Activated CD4-positive, alpha-beta T cell treated with anti-CD3 and anti-CD28 coated beads for 36 hours (primary cell): ENCODE measurements at regions not wholly inside any gene's neighbourhood (a gene's known extent, or its start where the extent isn't known, plus 50 kb on each side); places are given as distances from the start of the nearest gene placed in this dataset.

Source experiments
- ATAC-seq: fragments of 200-7000 bp; cut with Tn5 transposase; one replicate; pipeline ENCODE4 v1.10.0; 2021; ENCODE audit warnings: mild to moderate bottlenecking, moderate library complexity
- CTCF ChIA-PET: fragments of 350-600 bp; sonication (Branson Sonifier 250); formaldehyde crosslinking; loops from one replicate; lab custom pipeline; 2021; ENCODE audit warnings: antibody characterized with exemption; lab: Charles Lee
- POLR2A ChIA-PET: fragments of 350-600 bp; sonication (Branson Sonifier 250); formaldehyde crosslinking; loops from one replicate; lab custom pipeline; 2021; ENCODE audit warnings: antibody characterized with exemption, inconsistent platforms; lab: Charles Lee
- DNase-seq: peaks from one replicate; pipeline ENCODE4 v3.0.0-alpha.2; 2020
- H3K27ac Mint-ChIP-seq: one replicate; pipeline ENCODE4 v1.8.0; 2021; ENCODE audit warnings: mixed read lengths
- H3K27me3 Mint-ChIP-seq: one replicate; pipeline ENCODE4 v1.8.0; 2021; ENCODE audit warnings: mixed read lengths
- H3K36me3 Mint-ChIP-seq: one replicate; pipeline ENCODE4 v1.8.0; 2021; ENCODE audit warnings: low read depth, mixed read lengths
- H3K4me1 Mint-ChIP-seq: one replicate; pipeline ENCODE4 v1.8.0; 2021; ENCODE audit warnings: mixed read lengths
- H3K4me3 Mint-ChIP-seq: one replicate; pipeline ENCODE4 v1.8.0; 2021; ENCODE audit warnings: mild to moderate bottlenecking, moderate library complexity, mixed read lengths
- H3K9me3 Mint-ChIP-seq: one replicate; pipeline ENCODE4 v1.8.0; 2021; ENCODE audit warnings: low read depth, mixed read lengths
- intact Hi-C, 2 experiments: fragments of 100-400 bp; cut with DNase I in 1 of 2; cut with micrococcal nuclease in 1 of 2; formaldehyde crosslinking; loops; one replicate each; pipeline versions ENCODE4 v1.14.2 to v1.15.1; 2022 to 2024; cut with DNase I, micrococcal nuclease

DNA sequence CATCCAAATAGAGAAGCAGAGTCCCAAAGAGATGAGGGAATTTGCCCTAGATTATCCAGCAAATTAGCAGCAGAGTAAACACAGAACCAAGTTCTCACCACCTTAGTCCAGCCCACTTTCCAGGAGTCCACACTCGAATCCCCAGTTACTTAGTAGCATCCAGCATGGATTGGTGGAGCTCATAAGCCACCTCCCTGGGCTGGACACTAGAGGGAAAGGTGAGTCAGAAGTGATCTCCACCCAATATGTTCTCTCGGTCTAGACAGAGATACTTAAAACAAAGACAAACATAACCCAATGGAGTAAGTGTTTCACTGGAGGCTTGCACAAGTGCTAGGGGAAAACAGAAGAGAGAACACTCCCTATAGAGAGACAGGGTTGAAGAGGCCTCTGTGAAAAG, 105.1 kb upstream of the CPEB2 start:
- CTCF ChIA-PET: no interaction called here
- POLR2A ChIA-PET: no interaction called here
- intact Hi-C loops: no loop called here
- Mint-ChIP-seq H3K9me3 (no peaks in the 10 kb centered on the region), H3K4me3 (no peak overlapping the region), H3K36me3 (no peaks in the 10 kb centered on the region), H3K27me3 (peaks cover 14% of the 10 kb centered on the region), H3K4me1 (no peaks in the 10 kb centered on the region), H3K27ac (no peak overlapping the region)
- ATAC-seq (no peak), DNase-seq (no peak)

GRCh38 chr4:14898989-14899388, 103.3 kb upstream of the CPEB2 start:
- ATAC-seq: no peak
- no peak for DNase-seq
- Mint-ChIP-seq H3K9me3 (no peaks in the 10 kb centered on the region), H3K4me1 (no peaks in the 10 kb centered on the region), H3K27me3 (peaks cover 14% of the 10 kb centered on the region), H3K27ac (no peak overlapping the region), H3K36me3 (no peaks in the 10 kb centered on the region), H3K4me3 (no peak overlapping the region)
- intact Hi-C loops: no loop called here
- POLR2A ChIA-PET: interaction anchor here (0.6 kb wide), 1 partner anchor 9 kb away, joined by 4 read pairs; no protein-coding TSS in a partner anchor
- CTCF ChIA-PET: no interaction called here

DNA sequence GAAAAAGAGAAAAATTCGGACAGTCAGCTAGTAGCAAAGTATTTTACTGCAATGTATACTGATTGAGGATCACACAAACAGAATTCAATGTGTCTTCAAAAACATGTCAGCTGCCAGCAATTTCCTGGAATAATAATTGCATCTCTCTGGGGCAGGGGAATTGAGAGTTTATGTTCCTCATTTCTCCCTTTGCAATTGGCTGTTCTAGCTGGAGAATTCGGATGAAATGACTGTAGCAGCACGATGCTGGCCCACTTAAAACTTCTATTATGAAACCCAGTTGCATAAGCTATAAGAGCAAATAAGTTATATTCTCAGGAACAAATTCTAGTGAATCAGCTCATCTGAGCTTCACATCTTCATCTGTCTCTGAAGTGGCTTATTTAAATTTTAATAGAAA, 99.9 kb upstream of the CPEB2 start:
- no peak overlapping the region for H3K4me3 Mint-ChIP-seq
- H3K27ac Mint-ChIP-seq: no peak overlapping the region
- ChIA-PET POLR2A (no interaction called here), CTCF (no interaction called here)
- no peaks in the 10 kb centered on the region for H3K9me3 Mint-ChIP-seq
- peaks cover 3% of the 10 kb centered on the region for H3K4me1 Mint-ChIP-seq
- intact Hi-C loops: no loop called here
- no peak for DNase-seq
- ATAC-seq: no peak
- no peaks in the 10 kb centered on the region for H3K36me3 Mint-ChIP-seq
- H3K27me3 Mint-ChIP-seq: peaks cover 12% of the 10 kb centered on the region

DNA sequence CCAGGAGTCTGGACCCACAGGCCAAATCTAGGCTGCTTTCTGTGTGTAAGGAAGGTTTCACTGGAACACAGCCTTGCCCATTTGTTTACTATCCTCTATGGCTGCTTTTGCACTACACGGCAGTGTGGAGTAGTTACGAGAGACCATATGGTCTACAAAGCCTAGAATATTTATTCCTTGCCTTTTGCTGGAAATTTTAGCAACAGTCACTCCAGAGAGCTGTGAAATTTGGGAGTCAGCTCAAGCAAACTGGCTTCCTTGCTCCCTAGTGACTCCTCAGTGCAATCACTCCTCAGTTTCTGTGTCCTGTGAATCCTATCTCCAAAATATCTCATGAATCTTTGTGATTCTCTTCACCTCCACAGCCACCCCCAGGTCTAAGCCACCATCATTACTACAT, 99.0 kb upstream of the CPEB2 start:
- H3K4me1 Mint-ChIP-seq: peaks cover 3% of the 10 kb centered on the region
- ATAC-seq (no peak), DNase-seq (no peak)
- H3K4me3 Mint-ChIP-seq: no peak overlapping the region
- POLR2A ChIA-PET: no interaction called here
- H3K27me3 Mint-ChIP-seq: peaks cover 8% of the 10 kb centered on the region
- CTCF ChIA-PET: no interaction called here
- intact Hi-C loops: no loop called here
- H3K27ac Mint-ChIP-seq: no peak overlapping the region
- H3K36me3 Mint-ChIP-seq: no peaks in the 10 kb centered on the region
- H3K9me3 Mint-ChIP-seq: no peaks in the 10 kb centered on the region

GRCh38 chr4:14906805-14907204, 95.5 kb upstream of the CPEB2 start:
- Mint-ChIP-seq H3K36me3 (no peaks in the 10 kb centered on the region), H3K4me3 (no peak overlapping the region), H3K27me3 (peaks cover 20% of the 10 kb centered on the region), H3K27ac (no peak overlapping the region), H3K9me3 (no peaks in the 10 kb centered on the region), H3K4me1 (peaks cover 3% of the 10 kb centered on the region)
- ATAC-seq: no peak
- peak; percentile 10 for DNase-seq
- CTCF ChIA-PET: no interaction called here
- POLR2A ChIA-PET: no interaction called here
- intact Hi-C loops: no loop called here

DNA sequence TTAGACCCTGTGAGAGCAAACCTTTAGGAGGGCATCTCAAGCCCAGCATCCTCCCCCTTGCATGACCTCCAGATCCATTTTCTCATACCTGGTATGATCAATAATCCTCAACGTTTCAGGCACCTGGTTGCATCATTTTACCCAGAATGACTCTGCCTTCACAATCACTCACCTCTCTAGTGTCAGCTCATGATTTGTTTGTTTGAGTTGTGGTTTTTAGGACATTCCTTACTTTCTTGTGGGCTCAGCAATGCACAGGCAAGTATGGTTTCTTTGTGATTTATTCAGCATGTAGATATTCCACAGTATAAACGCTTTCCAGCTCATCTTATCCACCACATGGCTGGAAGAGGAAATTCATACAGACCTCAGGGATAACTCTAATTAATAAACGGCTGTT, 93.6 kb upstream of the CPEB2 start:
- Mint-ChIP-seq H3K27ac (no peak overlapping the region), H3K4me3 (no peak overlapping the region), H3K27me3 (peaks cover 20% of the 10 kb centered on the region), H3K9me3 (no peaks in the 10 kb centered on the region), H3K36me3 (no peaks in the 10 kb centered on the region), H3K4me1 (peaks cover 3% of the 10 kb centered on the region)
- intact Hi-C loops: no loop called here
- POLR2A ChIA-PET: no interaction called here
- ATAC-seq (no peak), DNase-seq (no peak)
- CTCF ChIA-PET: no interaction called here

DNA sequence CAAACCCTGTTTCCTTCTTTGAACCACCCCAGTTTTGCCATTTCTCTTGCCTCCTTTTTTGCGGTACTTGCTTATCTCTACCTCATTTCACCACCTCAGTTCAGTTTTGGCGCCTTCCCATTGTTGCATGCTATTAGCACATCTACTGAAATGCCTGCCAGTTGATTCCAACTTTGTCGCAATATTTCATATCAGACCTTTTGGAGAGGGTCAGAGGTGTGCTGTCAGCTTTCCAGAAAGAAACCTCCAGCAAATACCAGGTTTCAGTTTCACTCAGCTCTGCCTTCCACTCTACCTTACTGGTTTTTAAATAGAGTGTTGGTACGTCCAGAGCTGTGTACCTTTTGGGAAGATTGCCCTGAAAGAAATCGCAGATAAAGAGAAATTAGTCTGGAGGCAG, 91.9 kb upstream of the CPEB2 start:
- no peak for ATAC-seq
- Mint-ChIP-seq H3K9me3 (no peaks in the 10 kb centered on the region), H3K4me1 (peaks cover 3% of the 10 kb centered on the region), H3K36me3 (no peaks in the 10 kb centered on the region), H3K4me3 (no peak overlapping the region), H3K27me3 (peaks cover 18% of the 10 kb centered on the region), H3K27ac (no peak overlapping the region)
- ChIA-PET POLR2A (no interaction called here), CTCF (no interaction called here)
- DNase-seq: no peak
- intact Hi-C loops: no loop called here

DNA sequence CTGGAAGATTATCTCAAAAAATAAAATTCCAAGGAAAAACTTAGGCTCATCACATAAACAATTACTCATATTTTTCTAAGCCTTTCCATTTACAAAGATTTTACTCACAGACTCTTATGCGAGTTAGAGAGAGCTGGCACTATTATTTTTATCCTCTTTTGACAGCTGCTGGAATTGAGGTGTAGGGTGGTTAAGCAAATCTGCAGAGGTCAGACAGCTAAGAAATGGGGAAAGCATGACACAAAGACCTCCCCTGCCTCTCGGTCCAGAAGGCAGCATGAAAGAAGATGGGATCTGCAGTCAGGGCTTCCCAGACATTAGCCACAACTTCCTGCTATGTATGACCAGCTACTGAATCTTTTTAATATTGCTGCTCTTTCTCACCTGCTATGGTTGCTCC, 89.9 kb upstream of the CPEB2 start:
- DNase-seq: no peak
- peaks cover 24% of the 10 kb centered on the region for H3K27me3 Mint-ChIP-seq
- CTCF ChIA-PET: no interaction called here
- H3K27ac Mint-ChIP-seq: no peak overlapping the region
- POLR2A ChIA-PET: no interaction called here
- no peak overlapping the region for H3K4me3 Mint-ChIP-seq
- intact Hi-C loops: no loop called here
- no peak for ATAC-seq
- no peaks in the 10 kb centered on the region for H3K4me1 Mint-ChIP-seq
- no peaks in the 10 kb centered on the region for H3K36me3 Mint-ChIP-seq
- H3K9me3 Mint-ChIP-seq: no peaks in the 10 kb centered on the region

DNA sequence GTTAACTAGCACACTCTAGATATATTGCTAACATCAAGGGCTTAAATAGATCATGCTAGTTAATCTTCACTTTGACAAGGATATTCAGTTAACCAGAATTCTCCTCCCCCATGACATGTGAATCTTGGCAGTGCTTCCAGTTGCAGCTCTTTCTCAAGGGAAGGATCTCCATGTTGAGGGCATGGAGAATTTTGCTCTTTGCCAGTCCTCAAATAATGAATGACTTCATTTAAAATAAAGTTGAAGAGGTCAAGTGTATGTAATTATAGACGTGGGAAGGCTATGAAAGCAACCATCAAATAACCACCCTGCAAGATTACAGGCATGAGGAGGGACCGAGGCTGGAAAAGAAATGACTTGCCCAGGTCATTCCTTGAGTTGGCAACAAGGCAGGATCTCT, 87.3 kb upstream of the CPEB2 start:
- Mint-ChIP-seq H3K27me3 (peaks cover 15% of the 10 kb centered on the region), H3K4me1 (no peaks in the 10 kb centered on the region), H3K36me3 (no peaks in the 10 kb centered on the region), H3K9me3 (no peaks in the 10 kb centered on the region), H3K27ac (no peak overlapping the region), H3K4me3 (no peak overlapping the region)
- CTCF ChIA-PET: no interaction called here
- POLR2A ChIA-PET: interaction anchor here (0.6 kb wide), 1 partner anchor 1310 kb away, joined by 3 read pairs; no protein-coding TSS in a partner anchor
- intact Hi-C loops: no loop called here
- DNase-seq (no peak), ATAC-seq (no peak)

DNA sequence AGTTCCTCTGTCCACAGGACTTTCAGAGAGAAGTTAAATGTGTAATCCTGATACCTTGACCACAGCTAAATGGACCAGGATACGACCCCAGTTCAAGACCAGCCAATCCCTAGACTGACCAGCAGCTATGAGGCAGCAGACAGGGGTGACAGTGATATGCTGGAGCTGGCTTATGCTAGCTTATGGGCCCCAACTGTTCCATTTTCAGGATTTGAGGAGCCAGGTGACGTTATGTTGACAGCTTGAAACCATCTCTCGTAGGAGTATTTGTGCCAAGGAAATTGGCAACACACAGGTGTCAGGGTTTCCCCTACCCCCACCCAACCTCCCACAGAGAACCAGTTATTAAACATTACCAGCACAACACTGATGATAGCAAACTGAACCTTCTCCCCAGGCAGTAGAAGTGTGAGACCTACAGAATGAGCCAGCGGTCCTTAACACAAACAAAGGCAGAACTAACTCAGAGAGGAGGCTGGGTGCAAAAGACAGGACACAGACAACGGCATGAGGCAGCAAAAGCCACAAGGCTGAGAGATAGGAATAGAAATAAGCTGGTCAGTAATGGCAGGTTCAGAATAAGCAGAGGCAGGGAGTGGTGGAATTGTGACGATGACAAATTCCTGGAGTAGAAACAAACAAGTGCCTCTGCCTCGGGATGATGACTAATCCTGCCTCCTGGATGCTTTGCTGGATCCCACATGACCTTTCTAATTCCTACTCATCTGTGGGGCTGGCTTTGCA, 85.6 kb upstream of the CPEB2 start:
- no peak for DNase-seq
- Mint-ChIP-seq H3K36me3 (no peaks in the 10 kb centered on the region), H3K27me3 (peaks cover 8% of the 10 kb centered on the region), H3K4me1 (no peaks in the 10 kb centered on the region), H3K9me3 (no peaks in the 10 kb centered on the region), H3K4me3 (no peak overlapping the region), H3K27ac (no peak overlapping the region)
- no peak for ATAC-seq
- POLR2A ChIA-PET: no interaction called here
- intact Hi-C loops: no loop called here
- CTCF ChIA-PET: no interaction called here

GRCh38 chr4:14917298-14917633, 85.0 kb upstream of the CPEB2 start:
- peaks cover 8% of the 10 kb centered on the region for H3K27me3 Mint-ChIP-seq
- intact Hi-C loops: no loop called here
- no peak for ATAC-seq

GRCh38 chr4:14918336-14918735, 83.9 kb upstream of the CPEB2 start:
- no peaks in the 10 kb centered on the region for H3K4me1 Mint-ChIP-seq
- no peaks in the 10 kb centered on the region for H3K9me3 Mint-ChIP-seq
- no peak overlapping the region for H3K4me3 Mint-ChIP-seq
- POLR2A ChIA-PET: interaction anchor here (0.7 kb wide), 1 partner anchor 12 kb away, joined by 3 read pairs; no protein-coding TSS in a partner anchor
- DNase-seq: no peak
- no peaks in the 10 kb centered on the region for H3K36me3 Mint-ChIP-seq
- intact Hi-C loops: no loop called here
- CTCF ChIA-PET: interaction anchor here (0.7 to 0.8 kb wide), 3 partner anchors 45 to 197 kb away, joined by 3 read pairs; no protein-coding TSS in a partner anchor
- ATAC-seq: no peak
- peaks cover 8% of the 10 kb centered on the region for H3K27me3 Mint-ChIP-seq
- no peak overlapping the region for H3K27ac Mint-ChIP-seq

More at GRCh38 chr4:14917298-14917633, 85.0 kb upstream of the CPEB2 start:
- H3K4me1 Mint-ChIP-seq: no peaks in the 10 kb centered on the region
- POLR2A ChIA-PET: no interaction called here
- CTCF ChIA-PET: no interaction called here
- H3K36me3 Mint-ChIP-seq: no peaks in the 10 kb centered on the region
- H3K4me3 Mint-ChIP-seq: no peak overlapping the region
- no peak for DNase-seq
- no peaks in the 10 kb centered on the region for H3K9me3 Mint-ChIP-seq
- H3K27ac Mint-ChIP-seq: no peak overlapping the region
